Activated CD4-positive, alpha-beta memory T cell treated with anti-CD3 and anti-CD28 coated beads, Interleukin-2, amount 10 ng/mL, durations not matched to agents 7 days and 5 days (primary cell): ENCODE measurements at regions not wholly inside any gene's neighbourhood (a gene's known extent, or its start where the extent isn't known, plus 50 kb on each side); places are given as distances from the start of the nearest gene placed in this dataset.

Source experiments
- CTCF ChIA-PET: fragments of 350-600 bp; sonication (Branson Sonifier 250); formaldehyde crosslinking; loops from one replicate; lab custom pipeline; 2021; ENCODE audit warnings: antibody characterized with exemption, inconsistent platforms; lab: Charles Lee
- POLR2A ChIA-PET: fragments of 350-600 bp; sonication (Branson Sonifier 250); formaldehyde crosslinking; loops from one replicate; lab custom pipeline; 2021; ENCODE audit warnings: antibody characterized with exemption; lab: Charles Lee
- DNase-seq: peaks from one replicate; pipeline ENCODE4 v3.0.0-alpha.2; 2020
- H3K27ac Mint-ChIP-seq: one replicate; pipeline ENCODE4 v1.8.0; 2021; ENCODE audit warnings: mild to moderate bottlenecking, mixed read lengths
- H3K27me3 Mint-ChIP-seq: one replicate; pipeline ENCODE4 v1.8.0; 2021; ENCODE audit warnings: mixed read lengths
- H3K36me3 Mint-ChIP-seq: one replicate; pipeline ENCODE4 v1.8.0; 2021; ENCODE audit warnings: low read depth, mixed read lengths
- H3K4me1 Mint-ChIP-seq: one replicate; pipeline ENCODE4 v1.8.0; 2021; ENCODE audit warnings: mixed read lengths
- H3K4me3 Mint-ChIP-seq: one replicate; pipeline ENCODE4 v1.8.0; 2021; ENCODE audit warnings: mild to moderate bottlenecking, mixed read lengths
- H3K9me3 Mint-ChIP-seq: one replicate; pipeline ENCODE4 v1.8.0; 2021; ENCODE audit warnings: mixed read lengths

GRCh38 chr5:35336230-35336629 is 105.9 kb upstream of the PRLR start:
- Mint-ChIP-seq H3K9me3 (no peaks in the 10 kb centered on the region), H3K36me3 (no peaks in the 10 kb centered on the region), H3K27ac (no peak overlapping the region), H3K27me3 (peaks cover 2% of the 10 kb centered on the region), H3K4me1 (no peaks in the 10 kb centered on the region), H3K4me3 (no peak overlapping the region)
- POLR2A ChIA-PET: no interaction called here
- CTCF ChIA-PET: no interaction called here
- DNase-seq: no peak

GRCh38 chr5:35335752-35336151 is 105.5 kb upstream of the PRLR start:
- no peaks in the 10 kb centered on the region for H3K4me1 Mint-ChIP-seq
- no peak for DNase-seq
- H3K36me3 Mint-ChIP-seq: no peaks in the 10 kb centered on the region
- peaks cover 2% of the 10 kb centered on the region for H3K27me3 Mint-ChIP-seq
- ChIA-PET CTCF (no interaction called here), POLR2A (no interaction called here)
- H3K27ac Mint-ChIP-seq: no peak overlapping the region
- no peaks in the 10 kb centered on the region for H3K9me3 Mint-ChIP-seq
- no peak overlapping the region for H3K4me3 Mint-ChIP-seq

GRCh38 chr5:35333366-35333765 is 103.1 kb upstream of the PRLR start:
- DNase-seq: no peak
- ChIA-PET POLR2A (no interaction called here), CTCF (no interaction called here)
- Mint-ChIP-seq H3K9me3 (no peaks in the 10 kb centered on the region), H3K27me3 (no peaks in the 10 kb centered on the region), H3K4me1 (no peaks in the 10 kb centered on the region), H3K4me3 (no peak overlapping the region), H3K27ac (no peak overlapping the region), H3K36me3 (no peaks in the 10 kb centered on the region)

GRCh38 chr5:35331956-35332950 is 102.0 kb upstream of the PRLR start:
- Mint-ChIP-seq H3K36me3 (no peaks in the 10 kb centered on the region), H3K4me1 (no peaks in the 10 kb centered on the region), H3K4me3 (no peak overlapping the region), H3K9me3 (no peaks in the 10 kb centered on the region), H3K27me3 (no peaks in the 10 kb centered on the region), H3K27ac (no peak overlapping the region)
- ChIA-PET CTCF (no interaction called here), POLR2A (no interaction called here)
- no peak for DNase-seq

- Mint-ChIP-seq H3K27ac (no peak overlapping the region), H3K9me3 (no peaks in the 10 kb centered on the region), H3K27me3 (no peaks in the 10 kb centered on the region), H3K36me3 (no peaks in the 10 kb centered on the region), H3K4me3 (no peak overlapping the region), H3K4me1 (no peaks in the 10 kb centered on the region)
- CTCF ChIA-PET: no interaction called here
- no peak for DNase-seq
- POLR2A ChIA-PET: no interaction called here
These were observed 95.5 kb upstream of the PRLR start for GRCh38 chr5:35325836-35326235.

- Mint-ChIP-seq H3K9me3 (no peaks in the 10 kb centered on the region), H3K27ac (no peak overlapping the region), H3K36me3 (no peaks in the 10 kb centered on the region), H3K4me1 (peaks cover 5% of the 10 kb centered on the region), H3K27me3 (no peaks in the 10 kb centered on the region), H3K4me3 (no peak overlapping the region)
- ChIA-PET CTCF (no interaction called here), POLR2A (interaction anchor here (0.7 kb wide), 1 partner anchor 204 kb away, joined by 3 read pairs; no protein-coding TSS in a partner anchor)
- DNase-seq: no peak
These were observed 94.4 kb upstream of the PRLR start for GRCh38 chr5:35324679-35325078.

GRCh38 chr5:35324201-35324600 is 93.9 kb upstream of the PRLR start:
- CTCF ChIA-PET: no interaction called here
- Mint-ChIP-seq H3K27ac (no peak overlapping the region), H3K4me1 (peaks cover 8% of the 10 kb centered on the region), H3K9me3 (no peaks in the 10 kb centered on the region), H3K27me3 (no peaks in the 10 kb centered on the region), H3K36me3 (no peaks in the 10 kb centered on the region), H3K4me3 (no peak overlapping the region)
- POLR2A ChIA-PET: no interaction called here
- no peak for DNase-seq

GRCh38 chr5:35320029-35320428 is 89.7 kb upstream of the PRLR start:
- Mint-ChIP-seq H3K9me3 (no peaks in the 10 kb centered on the region), H3K4me3 (no peak overlapping the region), H3K27ac (no peak overlapping the region), H3K36me3 (no peaks in the 10 kb centered on the region), H3K4me1 (peaks cover 8% of the 10 kb centered on the region), H3K27me3 (no peaks in the 10 kb centered on the region)
- DNase-seq: no peak
- CTCF ChIA-PET: no interaction called here
- POLR2A ChIA-PET: no interaction called here

GRCh38 chr5:35319333-35320002 is 89.2 kb upstream of the PRLR start:
- H3K36me3 Mint-ChIP-seq: no peaks in the 10 kb centered on the region
- no peaks in the 10 kb centered on the region for H3K27me3 Mint-ChIP-seq
- H3K9me3 Mint-ChIP-seq: no peaks in the 10 kb centered on the region
- H3K4me1 Mint-ChIP-seq: peaks cover 8% of the 10 kb centered on the region
- H3K27ac Mint-ChIP-seq: no peak overlapping the region
- H3K4me3 Mint-ChIP-seq: no peak overlapping the region
- DNase-seq: peak; percentile 23
- ChIA-PET CTCF (no interaction called here), POLR2A (no interaction called here)

GRCh38 chr5:35317586-35317985 is 87.3 kb upstream of the PRLR start:
- H3K4me3 Mint-ChIP-seq: no peak overlapping the region
- H3K36me3 Mint-ChIP-seq: no peaks in the 10 kb centered on the region
- ChIA-PET POLR2A (no interaction called here), CTCF (no interaction called here)
- no peaks in the 10 kb centered on the region for H3K27me3 Mint-ChIP-seq
- DNase-seq: no peak
- H3K27ac Mint-ChIP-seq: no peak overlapping the region
- H3K9me3 Mint-ChIP-seq: no peaks in the 10 kb centered on the region
- peaks cover 8% of the 10 kb centered on the region for H3K4me1 Mint-ChIP-seq

GRCh38 chr5:35316611-35317274 is 86.5 kb upstream of the PRLR start:
- ChIA-PET CTCF (no interaction called here), POLR2A (no interaction called here)
- no peaks in the 10 kb centered on the region for H3K36me3 Mint-ChIP-seq
- H3K27me3 Mint-ChIP-seq: no peaks in the 10 kb centered on the region
- no peaks in the 10 kb centered on the region for H3K9me3 Mint-ChIP-seq
- DNase-seq: no peak
- H3K27ac Mint-ChIP-seq: no peak overlapping the region
- H3K4me1 Mint-ChIP-seq: peaks cover 8% of the 10 kb centered on the region
- no peak overlapping the region for H3K4me3 Mint-ChIP-seq

- Mint-ChIP-seq H3K27me3 (peaks cover 2% of the 10 kb centered on the region), H3K36me3 (no peaks in the 10 kb centered on the region), H3K4me3 (no peak overlapping the region), H3K9me3 (no peaks in the 10 kb centered on the region), H3K4me1 (no peaks in the 10 kb centered on the region), H3K27ac (no peak overlapping the region)
- ChIA-PET POLR2A (no interaction called here), CTCF (no interaction called here)
- no peak for DNase-seq
These were observed 83.0 kb upstream of the PRLR start for GRCh38 chr5:35313291-35313690.

- no peaks in the 10 kb centered on the region for H3K36me3 Mint-ChIP-seq
- H3K27ac Mint-ChIP-seq: no peak overlapping the region
- H3K27me3 Mint-ChIP-seq: peaks cover 2% of the 10 kb centered on the region
- DNase-seq: no peak
- H3K9me3 Mint-ChIP-seq: no peaks in the 10 kb centered on the region
- CTCF ChIA-PET: interaction anchor here (0.5 kb wide), 1 partner anchor 97 kb away, joined by 3 read pairs; no protein-coding TSS in a partner anchor
- no peaks in the 10 kb centered on the region for H3K4me1 Mint-ChIP-seq
- no peak overlapping the region for H3K4me3 Mint-ChIP-seq
- POLR2A ChIA-PET: no interaction called here
These were observed 82.0 kb upstream of the PRLR start for GRCh38 chr5:35312267-35312666.
